Memory B cell (primary cell): ENCODE measurements at regions not wholly inside any gene's neighbourhood (a gene's known extent, or its start where the extent isn't known, plus 50 kb on each side); places are given as distances from the start of the nearest gene placed in this dataset.
"Not testable (repeated sequence)": the region's sequence is repeated elsewhere in the genome, so short reads cannot be mapped to it uniquely, and the experiment has no call there.

Source experiments
- ATAC-seq: fragments of 150-1000 bp; cut with Tn5 transposase; 2 replicates; pipeline ENCODE4 v1.10.0; 2021; ENCODE audit warnings: low read depth, mild to moderate bottlenecking, moderate library complexity
- DNase-seq, 2 donors: peaks; one replicate each; pipeline ENCODE4 v3.0.0; 2022; ENCODE audit warnings: low spot score in 2 of 2
- H3K27ac Mint-ChIP-seq: one replicate; pipeline ENCODE4 v1.8.0; 2022; ENCODE audit warnings: mild to moderate bottlenecking, moderate library complexity, mixed read lengths
- H3K27me3 Mint-ChIP-seq: one replicate; pipeline ENCODE4 v1.8.0; 2022; ENCODE audit warnings: mixed read lengths
- H3K36me3 Mint-ChIP-seq: one replicate; pipeline ENCODE4 v1.8.0; 2022; ENCODE audit warnings: mild to moderate bottlenecking, mixed read lengths
- H3K4me1 Mint-ChIP-seq: one replicate; pipeline ENCODE4 v1.8.0; 2022; ENCODE audit warnings: mixed read lengths
- H3K4me3 Mint-ChIP-seq: one replicate; pipeline ENCODE4 v1.8.0; 2022; ENCODE audit warnings: mild to moderate bottlenecking, moderate library complexity, mixed read lengths
- H3K9me3 Mint-ChIP-seq: one replicate; pipeline ENCODE4 v1.8.0; 2022; ENCODE audit warnings: mixed read lengths

DNA sequence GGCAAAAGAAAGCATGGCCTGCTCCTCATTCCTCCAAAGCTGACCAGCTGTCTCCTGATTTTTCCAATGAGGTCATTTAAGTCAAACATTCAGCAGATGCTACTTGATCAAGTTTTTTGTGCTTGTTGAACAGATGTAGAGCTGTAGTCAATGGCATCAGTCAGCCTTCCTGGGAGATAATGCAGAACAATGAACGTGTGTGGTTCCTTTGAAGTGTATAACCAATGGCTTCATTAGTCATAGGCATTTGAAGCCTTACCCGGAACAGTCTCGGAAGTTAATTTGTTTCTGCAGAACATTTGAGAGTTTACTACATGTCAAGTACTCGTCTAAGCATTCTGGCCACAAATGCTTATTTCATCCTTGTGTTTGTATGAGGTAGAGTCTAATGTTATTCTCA lies 227.1 kb downstream of the ADRA2A start:
- H3K27ac Mint-ChIP-seq = no peak overlapping the region

GRCh38 chr10:111316722-111317212 lies 239.9 kb downstream of the ADRA2A start:
- Mint-ChIP-seq H3K27me3 (peaks cover 15% of the 10 kb centered on the region), H3K27ac (no peak overlapping the region), H3K4me3 (no peak overlapping the region), H3K9me3 (peaks cover 1% of the 10 kb centered on the region), H3K4me1 (peaks cover 2% of the 10 kb centered on the region), H3K36me3 (no peaks in the 10 kb centered on the region)
- ATAC-seq (no peak), DNase-seq (no peak)

More for the DNA sequence above, 227.1 kb downstream of the ADRA2A start:
- no peak overlapping the region for H3K4me3 Mint-ChIP-seq
- ATAC-seq (no peak), DNase-seq (no peak)
- H3K36me3 Mint-ChIP-seq = no peaks in the 10 kb centered on the region
- no peaks in the 10 kb centered on the region for H3K9me3 Mint-ChIP-seq
- no peaks in the 10 kb centered on the region for H3K4me1 Mint-ChIP-seq
- H3K27me3 Mint-ChIP-seq = peaks cover 4% of the 10 kb centered on the region

DNA sequence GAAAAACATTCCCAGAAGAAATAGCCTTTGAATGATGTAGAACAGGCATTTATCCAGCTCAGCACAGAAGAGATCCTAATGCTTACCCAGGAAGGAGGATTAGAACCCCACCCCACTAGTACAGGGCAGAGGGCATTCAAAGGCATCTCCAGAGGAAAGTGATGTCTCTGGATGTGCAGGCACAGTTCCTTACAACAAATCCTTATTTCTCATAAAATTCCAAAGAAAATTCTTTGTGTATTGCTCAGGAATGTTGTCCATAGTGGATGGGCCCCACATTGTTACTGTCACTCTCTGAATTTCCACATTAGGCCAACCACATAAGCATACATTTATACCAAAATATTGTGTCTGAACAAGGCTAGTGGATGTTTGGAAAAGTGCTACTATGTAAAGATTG lies 243.0 kb downstream of the ADRA2A start:
- Mint-ChIP-seq H3K9me3 (peaks cover 1% of the 10 kb centered on the region), H3K27ac (no peak overlapping the region), H3K4me3 (no peak overlapping the region), H3K4me1 (peaks cover 2% of the 10 kb centered on the region), H3K27me3 (peaks cover 16% of the 10 kb centered on the region), H3K36me3 (no peaks in the 10 kb centered on the region)
- DNase-seq (no peak), ATAC-seq (no peak)

- Mint-ChIP-seq H3K27ac (no peak overlapping the region), H3K4me1 (no peaks in the 10 kb centered on the region), H3K9me3 (no peaks in the 10 kb centered on the region), H3K36me3 (no peaks in the 10 kb centered on the region), H3K27me3 (peaks cover 7% of the 10 kb centered on the region), H3K4me3 (no peak overlapping the region)
- DNase-seq (no peak), ATAC-seq (no peak)
Observed at GRCh38 chr10:111323389-111323966, 246.6 kb downstream of the ADRA2A start.

DNA sequence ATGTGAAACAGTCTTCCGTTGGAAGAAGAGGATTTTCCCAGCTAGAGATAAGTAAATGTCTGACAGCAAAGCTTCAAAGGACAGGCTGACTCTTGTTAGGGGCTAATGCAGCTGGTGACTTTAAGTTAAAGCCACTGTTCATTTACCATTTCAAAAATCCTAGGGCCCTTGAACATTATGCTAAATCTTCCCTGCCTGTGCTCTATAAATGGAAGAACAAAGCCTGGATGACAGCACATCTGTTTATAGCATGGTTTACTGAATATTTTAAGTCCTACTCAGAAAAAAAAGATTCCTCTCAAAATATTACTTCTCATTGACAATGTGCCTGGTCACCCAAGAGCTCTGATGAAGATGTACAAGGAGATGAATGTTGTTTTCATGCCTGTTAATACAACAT lies 255.3 kb downstream of the ADRA2A start:
- ATAC-seq, H3K36me3 Mint-ChIP-seq, H3K4me3 Mint-ChIP-seq, H3K27me3 Mint-ChIP-seq, H3K9me3 Mint-ChIP-seq, H3K27ac Mint-ChIP-seq, DNase-seq, H3K4me1 Mint-ChIP-seq: not testable (repeated sequence)

- H3K4me3 Mint-ChIP-seq = no peak overlapping the region
- peaks cover 1% of the 10 kb centered on the region for H3K36me3 Mint-ChIP-seq
- no peak overlapping the region for H3K27ac Mint-ChIP-seq
- no peak for ATAC-seq
- peaks cover 7% of the 10 kb centered on the region for H3K9me3 Mint-ChIP-seq
- H3K27me3 Mint-ChIP-seq = peaks cover 14% of the 10 kb centered on the region
- H3K4me1 Mint-ChIP-seq = peaks cover 16% of the 10 kb centered on the region
- DNase-seq = no peak
Observed at GRCh38 chr10:111335826-111336225, 259.0 kb downstream of the ADRA2A start.

DNA sequence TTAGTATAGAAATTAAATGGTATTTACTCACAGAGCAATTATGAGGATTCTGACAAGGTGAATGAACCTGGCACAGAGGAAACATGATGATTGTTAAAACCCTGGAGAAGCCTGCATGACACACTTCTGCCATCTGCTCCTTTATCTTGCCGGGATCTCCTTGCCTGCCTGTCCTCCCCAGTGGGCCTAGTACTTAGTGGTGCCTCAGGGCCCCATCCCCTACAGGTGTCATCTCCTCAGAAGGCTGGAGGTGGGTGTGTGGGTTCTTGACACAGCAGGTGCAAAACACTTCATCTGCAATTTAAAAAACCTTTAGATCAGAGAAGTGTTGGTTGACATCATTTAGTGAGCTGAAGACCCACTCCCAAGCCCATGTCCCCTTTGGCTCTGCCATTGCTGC lies 261.2 kb downstream of the ADRA2A start:
- no peak for DNase-seq
- Mint-ChIP-seq H3K27ac (no peak overlapping the region), H3K36me3 (peaks cover 4% of the 10 kb centered on the region), H3K27me3 (peaks cover 8% of the 10 kb centered on the region), H3K4me1 (peaks cover 16% of the 10 kb centered on the region), H3K9me3 (peaks cover 11% of the 10 kb centered on the region), H3K4me3 (no peak overlapping the region)
- no peak for ATAC-seq

- H3K9me3 Mint-ChIP-seq = peaks cover 11% of the 10 kb centered on the region
- H3K27ac Mint-ChIP-seq = no peak overlapping the region
- no peak overlapping the region for H3K4me3 Mint-ChIP-seq
- H3K4me1 Mint-ChIP-seq = peaks cover 16% of the 10 kb centered on the region
- DNase-seq (no peak), ATAC-seq (peak; percentile 71)
- peaks cover 4% of the 10 kb centered on the region for H3K36me3 Mint-ChIP-seq
- H3K27me3 Mint-ChIP-seq = peaks cover 10% of the 10 kb centered on the region
Observed at GRCh38 chr10:111338805-111339204, 262.0 kb downstream of the ADRA2A start.

DNA sequence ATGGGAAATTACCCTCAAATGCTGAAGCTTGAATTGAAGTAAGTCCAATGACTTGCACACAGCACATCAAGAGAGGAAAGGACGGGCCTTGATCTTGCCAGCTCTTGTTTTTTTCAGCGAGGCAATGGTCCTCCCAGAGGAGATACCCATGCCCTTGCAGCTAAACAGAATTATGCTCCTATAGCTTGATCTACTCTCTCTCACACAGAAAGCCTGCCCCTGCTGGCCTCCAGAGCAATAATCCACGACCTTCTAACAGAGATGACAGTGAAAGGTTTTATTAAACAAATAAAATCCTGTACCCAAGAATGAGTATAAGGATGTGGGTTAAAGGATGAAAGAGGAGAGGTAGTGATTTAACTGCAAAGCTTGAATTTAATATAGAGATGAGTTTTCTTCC lies 268.0 kb downstream of the ADRA2A start:
- Mint-ChIP-seq H3K27ac (no peak overlapping the region), H3K9me3 (peaks cover 9% of the 10 kb centered on the region), H3K27me3 (peaks cover 6% of the 10 kb centered on the region), H3K4me3 (no peak overlapping the region), H3K36me3 (peaks cover 4% of the 10 kb centered on the region), H3K4me1 (no peaks in the 10 kb centered on the region)
- DNase-seq (no peak), ATAC-seq (no peak)

DNA sequence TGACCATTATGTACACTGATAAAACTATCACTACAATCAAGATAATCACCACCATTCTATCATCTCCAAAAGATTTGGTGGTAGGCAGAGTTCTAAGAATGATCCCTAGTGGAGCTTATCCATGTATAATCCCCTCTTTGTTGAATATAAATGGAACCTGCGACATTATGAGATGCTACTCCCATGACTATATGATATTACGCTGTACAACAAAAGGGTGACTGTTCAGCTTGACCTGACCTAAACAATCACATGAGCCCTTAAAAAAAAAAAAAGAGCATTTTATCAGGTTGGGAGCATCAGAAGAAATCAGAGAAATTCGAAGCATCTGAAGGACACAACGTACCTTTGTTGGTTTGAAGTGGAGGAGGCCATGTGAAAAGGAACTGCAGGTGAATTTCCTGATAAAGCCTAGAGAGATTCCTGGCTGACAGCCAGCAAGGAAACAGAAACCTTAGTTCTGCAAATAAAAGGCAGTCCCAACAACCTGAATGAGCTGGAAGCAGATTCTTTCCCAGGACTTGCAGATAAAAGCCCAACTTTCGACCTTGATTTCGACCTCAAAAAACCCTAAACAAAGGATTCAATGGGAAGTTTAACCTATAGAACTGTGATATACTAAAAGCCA lies 270.7 kb downstream of the ADRA2A start:
- no peak overlapping the region for H3K4me3 Mint-ChIP-seq
- H3K36me3 Mint-ChIP-seq = no peaks in the 10 kb centered on the region
- H3K27ac Mint-ChIP-seq = no peak overlapping the region
- H3K27me3 Mint-ChIP-seq = peaks cover 14% of the 10 kb centered on the region
- DNase-seq (no peak), ATAC-seq (no peak)
- no peaks in the 10 kb centered on the region for H3K4me1 Mint-ChIP-seq
- no peaks in the 10 kb centered on the region for H3K9me3 Mint-ChIP-seq

GRCh38 chr10:111348076-111348475 lies 271.2 kb downstream of the ADRA2A start:
- no peaks in the 10 kb centered on the region for H3K4me1 Mint-ChIP-seq
- no peaks in the 10 kb centered on the region for H3K9me3 Mint-ChIP-seq
- H3K27me3 Mint-ChIP-seq = peaks cover 16% of the 10 kb centered on the region
- no peak overlapping the region for H3K4me3 Mint-ChIP-seq
- no peak overlapping the region for H3K27ac Mint-ChIP-seq
- DNase-seq (no peak), ATAC-seq (no peak)
- no peaks in the 10 kb centered on the region for H3K36me3 Mint-ChIP-seq

- DNase-seq (no peak), ATAC-seq (no peak)
- Mint-ChIP-seq H3K4me3 (no peak overlapping the region), H3K27me3 (peaks cover 19% of the 10 kb centered on the region), H3K36me3 (no peaks in the 10 kb centered on the region), H3K27ac (no peak overlapping the region), H3K9me3 (no peaks in the 10 kb centered on the region), H3K4me1 (no peaks in the 10 kb centered on the region)
Observed at GRCh38 chr10:111354859-111355258, 278.0 kb downstream of the ADRA2A start.

DNA sequence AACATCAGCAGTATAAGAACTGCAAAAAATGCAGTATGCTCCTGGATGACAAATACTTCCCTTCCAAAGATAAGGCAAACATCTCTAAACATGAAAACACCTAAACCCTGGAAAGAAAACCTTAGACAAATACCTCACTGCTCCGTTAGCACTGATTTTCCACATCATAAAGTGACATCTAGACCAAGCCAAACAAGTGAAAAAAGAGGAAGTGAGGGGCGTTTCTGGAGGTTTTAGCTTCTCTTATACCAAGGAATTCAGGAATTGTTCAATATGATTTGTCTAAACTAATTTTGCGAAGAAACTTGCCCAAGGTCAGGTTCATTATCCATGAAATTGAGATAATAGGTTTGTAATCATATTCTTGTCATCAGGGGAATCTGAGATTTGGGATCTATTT lies 279.7 kb downstream of the ADRA2A start:
- H3K27me3 Mint-ChIP-seq = peaks cover 20% of the 10 kb centered on the region
- ATAC-seq = no peak
- H3K4me3 Mint-ChIP-seq = no peak overlapping the region
- DNase-seq = no peak
- no peaks in the 10 kb centered on the region for H3K36me3 Mint-ChIP-seq
- no peaks in the 10 kb centered on the region for H3K4me1 Mint-ChIP-seq
- no peaks in the 10 kb centered on the region for H3K9me3 Mint-ChIP-seq
- no peak overlapping the region for H3K27ac Mint-ChIP-seq

GRCh38 chr10:111357859-111358258 lies 281.0 kb downstream of the ADRA2A start:
- Mint-ChIP-seq H3K9me3 (no peaks in the 10 kb centered on the region), H3K27me3 (peaks cover 15% of the 10 kb centered on the region), H3K27ac (no peak overlapping the region), H3K36me3 (no peaks in the 10 kb centered on the region), H3K4me1 (no peaks in the 10 kb centered on the region), H3K4me3 (no peak overlapping the region)
- DNase-seq = no peak
- no peak for ATAC-seq
